ENCODE measurements at regions not wholly inside any gene's neighbourhood (a gene's known extent, or its start where the extent isn't known, plus 50 kb on each side); places are given as distances from the start of the nearest gene placed in this dataset.

DNA sequence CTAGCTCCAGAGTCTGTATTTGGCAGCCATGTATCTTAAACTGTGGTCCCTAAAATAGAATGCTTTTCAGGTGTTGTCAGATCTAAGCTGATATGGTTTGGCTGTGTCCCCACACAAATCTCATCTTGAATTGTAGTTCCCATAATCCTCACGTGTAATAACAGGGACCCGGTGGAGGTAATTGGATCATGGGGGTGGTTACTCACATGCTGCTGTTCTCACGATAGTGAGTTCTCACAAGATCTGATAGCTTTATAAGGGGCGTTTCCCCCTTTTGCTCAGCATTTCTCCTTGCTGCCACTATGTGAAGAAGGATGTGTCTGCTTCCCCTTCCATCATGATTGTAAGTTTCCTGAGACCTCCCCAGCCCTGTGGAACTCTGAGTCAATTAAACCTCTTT is 199.9 kb upstream of the ISX start:
- Histone ChIP-seq H2AFZ (ENCODE audit: low read depth, low read length) (no peak overlapping the region), H4K91ac (ENCODE audit: low read length) (no peak overlapping the region), H2BK12ac (ENCODE audit: low read length in 2 of 2) (no peak overlapping the region), H3K4ac (ENCODE audit: low read depth in 1 of 2, low read length in 2 of 2) (no peak overlapping the region), H3K14ac (ENCODE audit: low read length in 2 of 2) (no peak overlapping the region), H4K8ac (ENCODE audit: low read length) (no peak overlapping the region), H3K27ac (ENCODE audit: low read length, poor library complexity, severe bottlenecking) (no peak overlapping the region), H3K4me1 (ENCODE audit: control insufficient read depth, insufficient read depth, low read depth, low read length) (no peaks in the 10 kb centered on the region), H3K4me3 (ENCODE audit: insufficient read depth in 1 of 2, low read depth in 1 of 2, low read length in 2 of 2) (no peak overlapping the region), H2BK15ac (ENCODE audit: low read depth, poor library complexity, severe bottlenecking) (no peak overlapping the region), H2BK120ac (ENCODE audit: low read depth, low read length) (no peak overlapping the region), H2AK5ac (ENCODE audit: low read length, severe bottlenecking) (no peak overlapping the region), H3K9ac (ENCODE audit: low read length) (no peak overlapping the region), H3K79me1 (replicated peaks; ENCODE audit: low read length, poor library complexity, severe bottlenecking) (no peaks in the 10 kb centered on the region), H3K23ac (ENCODE audit: low read length in 2 of 2) (no peak overlapping the region), H3K4me2 (ENCODE audit: low read length, poor library complexity, severe bottlenecking) (no peak overlapping the region), H3K18ac (ENCODE audit: low read depth in 1 of 2, low read length in 2 of 2) (no peak overlapping the region), H3K36me3 (ENCODE audit: control insufficient read depth in 1 of 2, insufficient read depth in 2 of 2, low read depth in 1 of 2, low read length in 2 of 2) (no peaks in the 10 kb centered on the region), H2BK5ac (ENCODE audit: low read depth, low read length, poor library complexity, severe bottlenecking) (no peak overlapping the region), H3K27me3 (ENCODE audit: control insufficient read depth in 1 of 2, insufficient read depth in 1 of 2, low read length in 2 of 2) (no peaks in the 10 kb centered on the region), H3K9me3 (ENCODE audit: control insufficient read depth, low read length) (no peaks in the 10 kb centered on the region)
- 71% methylated on average over 4 of the region's 4 CpGs for WGBS
- no peak for DNase-seq

DNA sequence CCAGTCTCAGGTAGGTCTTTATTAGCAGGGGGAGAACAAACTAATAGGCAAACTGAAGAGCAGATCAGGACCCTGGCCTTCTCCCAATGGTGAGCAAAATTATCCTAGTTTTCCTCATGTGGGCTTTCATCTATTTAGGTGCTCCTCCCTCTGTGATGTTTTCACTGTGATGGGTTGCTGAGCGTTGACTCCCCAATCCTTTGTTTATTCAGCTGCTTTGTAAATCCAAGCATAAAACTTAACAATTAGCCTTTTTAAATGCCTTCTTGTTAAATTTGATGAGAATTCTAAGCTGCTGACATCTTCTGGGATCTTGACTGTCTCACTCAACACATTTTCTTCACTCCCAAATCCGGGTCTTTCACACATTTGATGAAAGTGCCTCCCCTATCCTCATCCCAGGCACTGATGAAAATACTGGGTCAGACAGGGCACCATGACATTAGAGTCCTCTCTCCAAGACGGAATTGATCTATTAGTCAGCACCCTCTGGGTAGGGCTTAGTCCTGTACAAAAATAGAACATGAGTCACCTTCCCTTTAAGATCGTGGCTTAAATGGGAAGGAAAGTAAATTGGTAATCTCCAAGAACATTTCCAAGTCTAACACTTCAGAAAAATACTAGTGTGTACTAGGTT is 199.3 kb upstream of the ISX start:
- Histone ChIP-seq H3K14ac (ENCODE audit: low read length in 2 of 2) (no peak overlapping the region), H3K9ac (ENCODE audit: low read length) (no peak overlapping the region), H2BK15ac (ENCODE audit: low read depth, poor library complexity, severe bottlenecking) (no peak overlapping the region), H2BK120ac (ENCODE audit: low read depth, low read length) (no peak overlapping the region), H3K27me3 (ENCODE audit: control insufficient read depth in 1 of 2, insufficient read depth in 1 of 2, low read length in 2 of 2) (no peaks in the 10 kb centered on the region), H2BK12ac (ENCODE audit: low read length in 2 of 2) (no peak overlapping the region), H3K4me1 (ENCODE audit: control insufficient read depth, insufficient read depth, low read depth, low read length) (no peaks in the 10 kb centered on the region), H4K91ac (ENCODE audit: low read length) (no peak overlapping the region), H3K23ac (ENCODE audit: low read length in 2 of 2) (no peak overlapping the region), H2BK5ac (ENCODE audit: low read depth, low read length, poor library complexity, severe bottlenecking) (no peak overlapping the region), H3K4me3 (ENCODE audit: insufficient read depth in 1 of 2, low read depth in 1 of 2, low read length in 2 of 2) (no peak overlapping the region), H2AFZ (ENCODE audit: low read depth, low read length) (no peak overlapping the region), H3K9me3 (ENCODE audit: control insufficient read depth, low read length) (no peaks in the 10 kb centered on the region), H3K4me2 (ENCODE audit: low read length, poor library complexity, severe bottlenecking) (no peak overlapping the region), H3K36me3 (ENCODE audit: control insufficient read depth in 1 of 2, insufficient read depth in 2 of 2, low read depth in 1 of 2, low read length in 2 of 2) (no peaks in the 10 kb centered on the region), H3K79me1 (replicated peaks; ENCODE audit: low read length, poor library complexity, severe bottlenecking) (no peaks in the 10 kb centered on the region), H3K18ac (ENCODE audit: low read depth in 1 of 2, low read length in 2 of 2) (no peak overlapping the region), H3K4ac (ENCODE audit: low read depth in 1 of 2, low read length in 2 of 2) (no peak overlapping the region), H3K27ac (ENCODE audit: low read length, poor library complexity, severe bottlenecking) (no peak overlapping the region), H4K8ac (ENCODE audit: low read length) (no peak overlapping the region), H2AK5ac (ENCODE audit: low read length, severe bottlenecking) (no peak overlapping the region)
- WGBS, result 16% methylated on average over 2 of the region's 4 CpGs
- DNase-seq, result peak; percentile 20

DNA sequence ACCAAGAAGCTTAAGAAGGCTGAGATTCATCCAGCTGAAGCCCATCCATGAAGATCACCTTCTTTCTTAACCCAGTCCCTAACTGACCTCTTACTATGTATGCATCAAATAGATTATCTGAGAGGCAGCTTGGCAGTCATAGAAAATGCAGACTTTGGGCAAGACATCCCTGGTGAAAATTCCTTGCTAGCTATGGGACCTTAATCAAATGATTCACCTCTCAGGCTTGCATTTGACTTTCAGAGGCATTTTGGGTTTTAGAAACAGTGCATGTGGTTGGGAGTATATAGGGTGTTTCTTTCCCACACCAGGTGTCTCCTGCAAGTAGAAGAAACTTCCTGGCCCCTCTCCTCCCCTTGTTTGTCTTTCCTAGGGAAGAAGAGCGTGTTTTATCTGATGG is 188.5 kb upstream of the ISX start:
- Histone ChIP-seq H3K4ac (ENCODE audit: low read depth in 1 of 2, low read length in 2 of 2) (no peak overlapping the region), H3K18ac (ENCODE audit: low read depth in 1 of 2, low read length in 2 of 2) (no peak overlapping the region), H3K79me1 (replicated peaks; ENCODE audit: low read length, poor library complexity, severe bottlenecking) (no peaks in the 10 kb centered on the region), H3K27me3 (ENCODE audit: control insufficient read depth in 1 of 2, insufficient read depth in 1 of 2, low read length in 2 of 2) (no peaks in the 10 kb centered on the region), H2BK120ac (ENCODE audit: low read depth, low read length) (no peak overlapping the region), H3K4me3 (ENCODE audit: insufficient read depth in 1 of 2, low read depth in 1 of 2, low read length in 2 of 2) (no peak overlapping the region), H3K4me1 (ENCODE audit: control insufficient read depth, insufficient read depth, low read depth, low read length) (no peaks in the 10 kb centered on the region), H3K14ac (ENCODE audit: low read length in 2 of 2) (no peak overlapping the region), H3K4me2 (ENCODE audit: low read length, poor library complexity, severe bottlenecking) (no peak overlapping the region), H2BK12ac (ENCODE audit: low read length in 2 of 2) (no peak overlapping the region), H3K23ac (ENCODE audit: low read length in 2 of 2) (no peak overlapping the region), H3K27ac (ENCODE audit: low read length, poor library complexity, severe bottlenecking) (no peak overlapping the region), H3K36me3 (ENCODE audit: control insufficient read depth in 1 of 2, insufficient read depth in 2 of 2, low read depth in 1 of 2, low read length in 2 of 2) (no peaks in the 10 kb centered on the region), H3K9me3 (ENCODE audit: control insufficient read depth, low read length) (no peaks in the 10 kb centered on the region), H3K9ac (ENCODE audit: low read length) (no peak overlapping the region), H2BK15ac (ENCODE audit: low read depth, poor library complexity, severe bottlenecking) (no peak overlapping the region), H4K91ac (ENCODE audit: low read length) (no peak overlapping the region), H2AFZ (ENCODE audit: low read depth, low read length) (no peak overlapping the region), H2BK5ac (ENCODE audit: low read depth, low read length, poor library complexity, severe bottlenecking) (no peak overlapping the region), H2AK5ac (ENCODE audit: low read length, severe bottlenecking) (no peak overlapping the region), H4K8ac (ENCODE audit: low read length) (no peak overlapping the region)
- no peak for DNase-seq
- no CpG with 5 or more reads among the region's 1 CpG for WGBS

GRCh38 chr22:34878171-34878570 is 187.8 kb upstream of the ISX start:
- Histone ChIP-seq H3K36me3 (ENCODE audit: control insufficient read depth in 1 of 2, insufficient read depth in 2 of 2, low read depth in 1 of 2, low read length in 2 of 2) (no peaks in the 10 kb centered on the region), H2BK15ac (ENCODE audit: low read depth, poor library complexity, severe bottlenecking) (no peak overlapping the region), H2BK12ac (ENCODE audit: low read length in 2 of 2) (no peak overlapping the region), H3K9me3 (ENCODE audit: control insufficient read depth, low read length) (no peaks in the 10 kb centered on the region), H2AK5ac (ENCODE audit: low read length, severe bottlenecking) (no peak overlapping the region), H3K27me3 (ENCODE audit: control insufficient read depth in 1 of 2, insufficient read depth in 1 of 2, low read length in 2 of 2) (no peaks in the 10 kb centered on the region), H3K4me1 (ENCODE audit: control insufficient read depth, insufficient read depth, low read depth, low read length) (no peaks in the 10 kb centered on the region), H2BK5ac (ENCODE audit: low read depth, low read length, poor library complexity, severe bottlenecking) (no peak overlapping the region), H4K91ac (ENCODE audit: low read length) (no peak overlapping the region), H4K8ac (ENCODE audit: low read length) (no peak overlapping the region), H3K4me2 (ENCODE audit: low read length, poor library complexity, severe bottlenecking) (no peak overlapping the region), H3K4me3 (ENCODE audit: insufficient read depth in 1 of 2, low read depth in 1 of 2, low read length in 2 of 2) (no peak overlapping the region), H3K9ac (ENCODE audit: low read length) (no peak overlapping the region), H3K4ac (ENCODE audit: low read depth in 1 of 2, low read length in 2 of 2) (no peak overlapping the region), H3K14ac (ENCODE audit: low read length in 2 of 2) (no peak overlapping the region), H3K18ac (ENCODE audit: low read depth in 1 of 2, low read length in 2 of 2) (no peak overlapping the region), H3K23ac (ENCODE audit: low read length in 2 of 2) (no peak overlapping the region), H3K79me1 (replicated peaks; ENCODE audit: low read length, poor library complexity, severe bottlenecking) (no peaks in the 10 kb centered on the region), H2AFZ (ENCODE audit: low read depth, low read length) (no peak overlapping the region), H2BK120ac (ENCODE audit: low read depth, low read length) (no peak overlapping the region), H3K27ac (ENCODE audit: low read length, poor library complexity, severe bottlenecking) (no peak overlapping the region)
- DNase-seq, result no peak

Data from mesenchymal stem cell (in vitro differentiated cells and primary cell).